GM21786 (cell line): ENCODE measurements at regions not wholly inside any gene's neighbourhood (a gene's known extent, or its start where the extent isn't known, plus 50 kb on each side); places are given as distances from the start of the nearest gene placed in this dataset.

Source experiments
- ATAC-seq: cut with Tn5 transposase; IDR thresholded peaks from one replicate; pipeline ENCODE4 v1.9.1; 2021; ENCODE audit not compliant: unreplicated experiment

DNA sequence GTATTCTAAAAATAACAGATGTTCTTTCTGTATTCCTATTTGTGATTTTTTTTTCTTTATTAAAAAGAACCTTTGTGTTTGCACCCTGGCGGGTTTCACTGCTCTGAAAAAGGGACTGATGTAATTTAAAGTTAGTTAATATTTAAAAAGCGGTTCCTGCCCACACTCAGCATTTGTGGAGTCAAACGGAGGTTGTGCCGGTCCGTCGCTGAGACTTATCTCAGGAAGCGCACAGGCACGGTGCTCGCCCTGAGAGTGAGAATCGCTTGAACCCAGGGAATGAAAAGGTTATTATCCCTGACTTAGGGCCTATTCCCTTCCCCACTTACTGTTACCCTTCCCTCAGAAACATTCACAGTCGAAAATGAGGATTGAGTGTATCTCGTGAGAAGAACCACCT is 366.7 kb downstream of the THBS2 start:
- no peak for ATAC-seq

DNA sequence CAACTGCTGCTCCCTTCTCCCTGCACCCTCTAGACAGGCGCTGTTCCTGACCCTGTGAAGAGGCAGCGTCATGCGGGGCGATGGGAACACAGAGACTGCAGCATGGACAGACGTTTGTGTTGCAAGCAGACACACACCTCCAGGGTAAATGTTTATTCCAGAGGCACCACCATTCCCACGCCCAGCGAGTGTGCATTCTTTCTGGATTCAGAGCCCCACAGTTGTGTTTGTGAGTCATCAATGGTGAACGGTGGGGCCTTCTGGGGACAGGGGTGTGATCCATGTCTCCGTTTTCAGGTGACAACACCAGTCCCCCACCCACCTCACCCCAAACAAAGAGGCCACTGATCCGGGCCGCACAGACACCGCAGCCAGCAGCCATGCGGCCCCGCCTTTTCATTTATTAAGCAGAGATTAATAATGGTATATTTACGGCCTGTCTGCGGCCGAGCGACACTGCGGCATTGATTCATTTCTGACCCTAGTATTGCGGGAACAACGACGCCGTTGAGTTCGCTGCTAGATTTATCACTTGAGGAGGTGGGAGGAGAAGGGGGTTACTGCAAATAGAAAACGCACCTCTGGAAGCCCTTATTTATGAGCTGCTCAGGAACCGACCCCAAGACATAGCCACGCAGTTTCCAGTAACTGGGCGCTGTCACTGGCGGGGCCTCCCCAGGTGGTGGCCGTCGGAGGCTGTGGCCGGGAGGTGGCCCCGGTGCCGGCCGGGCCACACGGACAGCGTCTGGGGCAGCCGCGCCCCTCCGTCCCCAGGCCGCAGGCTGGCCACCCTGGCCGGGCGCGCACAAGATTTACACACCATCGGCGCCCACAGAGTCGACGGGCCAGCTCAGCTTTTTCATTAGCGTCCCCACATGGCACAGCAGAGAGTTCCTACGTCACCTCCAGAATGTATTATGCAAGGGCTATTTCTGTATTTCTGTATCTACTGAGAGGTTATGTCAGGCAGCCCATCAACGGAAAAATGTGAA is 367.6 kb downstream of the THBS2 start:
- ATAC-seq = no peak

DNA sequence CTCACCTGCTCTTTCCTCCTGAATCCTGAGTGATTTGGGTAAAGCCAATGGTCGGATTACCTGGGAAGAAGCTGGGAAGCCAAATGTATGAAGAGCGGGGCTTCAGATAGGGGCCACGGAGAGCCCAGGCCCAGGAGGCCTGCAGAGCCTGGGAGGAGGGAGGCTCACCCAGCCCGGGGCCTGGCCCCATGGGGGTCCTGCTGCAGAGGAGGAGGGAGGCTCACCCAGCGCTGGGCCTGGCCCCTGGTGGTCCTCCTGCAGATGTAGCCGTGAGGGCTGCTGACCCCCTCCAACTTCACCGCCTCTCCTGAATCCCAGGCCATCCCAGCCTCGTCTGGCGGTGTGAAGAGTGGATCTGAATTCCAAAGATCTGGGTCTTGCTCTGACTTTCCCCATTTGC is 368.4 kb downstream of the THBS2 start:
- ATAC-seq = no peak

DNA sequence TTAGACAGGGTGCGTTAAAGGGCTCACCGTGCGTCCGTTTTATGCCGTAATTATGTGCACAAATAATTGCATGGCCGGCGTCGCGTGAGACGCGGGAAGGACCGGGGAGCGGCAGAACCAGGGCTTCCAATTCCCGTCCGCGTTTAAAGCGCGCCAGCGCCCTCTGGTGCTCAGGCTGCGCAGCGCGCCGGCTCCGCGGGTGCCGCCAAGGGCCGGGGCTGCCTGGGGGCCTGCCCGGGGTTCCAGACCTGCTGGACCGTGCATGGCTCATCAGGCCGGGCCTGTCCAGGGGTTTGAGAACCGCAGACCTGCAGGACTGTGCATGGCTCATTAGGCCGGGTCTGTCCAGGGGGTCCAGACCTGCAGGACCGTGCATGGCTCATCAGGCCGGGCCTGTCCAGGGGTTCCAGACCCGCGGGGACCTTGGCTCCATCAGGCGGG is 369.0 kb downstream of the THBS2 start:
- peak; percentile 68 for ATAC-seq

DNA sequence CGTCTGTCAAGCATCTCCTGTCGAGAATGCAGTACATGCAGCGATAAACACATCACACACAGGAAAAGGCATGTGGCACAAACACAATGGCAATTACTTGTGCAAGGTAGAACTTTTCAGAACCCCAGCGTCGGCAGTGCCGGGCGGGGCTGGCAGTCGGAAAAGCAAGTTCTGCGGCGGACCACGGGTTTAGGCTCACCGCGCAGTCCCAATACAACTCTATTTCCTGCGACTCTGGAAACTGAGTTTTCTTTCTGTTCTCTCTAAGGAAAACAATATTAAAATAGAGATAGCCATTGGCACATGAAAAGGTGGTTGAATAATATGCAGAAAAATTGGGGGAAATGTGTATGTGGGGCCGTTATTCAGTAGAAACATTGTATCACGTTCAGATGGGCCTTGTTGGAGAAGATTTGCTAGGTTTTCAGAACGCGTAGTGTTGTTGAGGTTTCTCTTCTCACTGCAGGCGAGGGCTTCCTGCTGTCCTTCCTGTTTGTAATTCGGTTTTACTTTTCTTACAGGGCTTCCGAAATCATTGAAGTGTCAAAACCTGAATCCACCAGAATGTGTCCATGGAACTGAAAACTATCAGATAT is 369.5 kb downstream of the THBS2 start:
- ATAC-seq = peak; percentile 33

DNA sequence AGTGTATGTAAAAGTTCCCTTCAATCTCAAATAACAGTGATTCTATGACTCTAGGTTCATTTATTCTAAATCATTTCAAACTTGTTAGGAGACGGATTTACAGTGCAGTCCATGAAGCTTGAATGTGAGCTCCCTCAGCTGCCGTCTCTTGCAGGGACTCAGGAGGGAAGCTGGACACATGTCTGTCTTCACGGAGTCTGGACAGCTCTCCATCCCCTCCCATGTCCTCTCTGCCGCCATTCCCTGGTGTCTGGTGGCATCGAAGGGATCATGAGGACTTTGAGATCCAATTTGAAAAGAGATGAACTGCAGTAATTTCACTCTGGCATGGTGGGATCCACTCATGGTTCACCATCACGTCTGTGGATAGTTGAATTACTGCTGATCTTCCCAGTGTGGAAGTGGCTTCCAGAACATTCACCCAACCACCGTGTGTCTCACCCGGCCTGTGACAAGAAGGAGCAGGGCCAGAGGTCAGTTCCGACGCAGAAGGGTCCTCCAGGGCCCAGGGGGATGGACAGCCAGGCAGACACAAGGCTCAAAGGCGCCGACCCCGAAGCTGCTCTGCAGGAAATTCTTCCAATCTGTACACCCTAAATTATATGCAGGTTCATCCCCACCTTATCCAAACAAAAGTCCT is 370.1 kb downstream of the THBS2 start:
- no peak for ATAC-seq

DNA sequence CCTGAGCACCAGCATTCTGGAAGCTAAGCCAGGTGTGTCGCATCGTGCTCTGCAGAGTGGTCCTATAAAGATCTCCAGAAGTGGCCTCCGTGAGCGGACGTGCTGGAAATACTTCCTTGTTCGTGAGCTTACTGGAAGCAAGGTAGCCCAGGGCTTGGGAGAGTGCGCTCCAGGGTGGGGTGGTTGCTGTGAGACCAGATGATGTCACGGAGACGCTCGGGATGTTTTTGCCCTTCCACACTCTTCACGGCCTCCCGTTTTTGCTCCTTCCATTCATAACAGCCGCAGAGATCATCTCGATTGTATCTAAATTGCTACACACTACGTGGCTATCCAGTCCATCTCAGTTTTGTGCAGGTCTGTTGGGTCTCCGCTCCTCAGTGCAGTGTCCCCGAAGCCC is 373.4 kb downstream of the THBS2 start:
- ATAC-seq = no peak

DNA sequence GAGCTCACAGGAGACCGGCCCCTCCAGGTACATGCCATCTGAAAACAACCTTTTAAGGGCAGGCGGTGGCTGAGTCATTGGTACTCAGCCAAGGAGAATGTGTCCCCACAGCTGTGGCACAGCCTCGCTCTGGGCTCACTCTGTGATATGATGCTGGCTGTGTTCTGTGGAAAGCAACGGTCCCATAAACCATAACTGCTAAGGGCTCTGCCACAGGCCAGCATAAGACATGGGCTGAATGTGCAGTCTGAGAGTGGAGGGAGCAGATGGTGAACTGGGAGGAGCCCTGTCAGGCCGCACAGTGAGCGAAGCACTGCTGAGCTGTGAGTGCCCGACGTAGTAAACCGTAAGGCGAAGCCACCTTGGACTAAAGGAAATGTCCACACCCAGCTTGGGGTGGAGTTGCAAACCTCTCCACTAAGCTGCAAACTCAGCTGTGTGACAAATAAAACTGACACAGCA is 375.8 kb downstream of the THBS2 start:
- ATAC-seq = no peak

DNA sequence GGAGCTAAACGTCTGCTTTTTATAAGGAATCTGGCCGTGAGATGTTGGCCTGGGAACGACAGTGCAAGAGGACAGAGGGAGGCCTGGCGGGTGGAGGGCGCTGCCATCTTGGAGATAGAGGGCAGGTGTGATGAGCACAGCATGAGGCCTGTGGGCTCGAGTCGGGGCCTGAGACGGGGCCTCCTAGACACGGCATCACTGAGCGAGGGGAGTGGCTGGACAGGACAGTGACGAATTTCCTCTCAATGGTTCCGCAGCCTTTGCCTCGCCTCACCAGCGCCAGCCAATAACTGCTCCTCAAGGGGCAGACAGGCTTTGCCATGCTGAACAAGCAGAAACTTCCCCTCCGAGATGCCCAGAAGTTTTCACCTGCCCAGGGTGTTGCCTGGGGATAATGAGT is 376.7 kb downstream of the THBS2 start:
- ATAC-seq = no peak

DNA sequence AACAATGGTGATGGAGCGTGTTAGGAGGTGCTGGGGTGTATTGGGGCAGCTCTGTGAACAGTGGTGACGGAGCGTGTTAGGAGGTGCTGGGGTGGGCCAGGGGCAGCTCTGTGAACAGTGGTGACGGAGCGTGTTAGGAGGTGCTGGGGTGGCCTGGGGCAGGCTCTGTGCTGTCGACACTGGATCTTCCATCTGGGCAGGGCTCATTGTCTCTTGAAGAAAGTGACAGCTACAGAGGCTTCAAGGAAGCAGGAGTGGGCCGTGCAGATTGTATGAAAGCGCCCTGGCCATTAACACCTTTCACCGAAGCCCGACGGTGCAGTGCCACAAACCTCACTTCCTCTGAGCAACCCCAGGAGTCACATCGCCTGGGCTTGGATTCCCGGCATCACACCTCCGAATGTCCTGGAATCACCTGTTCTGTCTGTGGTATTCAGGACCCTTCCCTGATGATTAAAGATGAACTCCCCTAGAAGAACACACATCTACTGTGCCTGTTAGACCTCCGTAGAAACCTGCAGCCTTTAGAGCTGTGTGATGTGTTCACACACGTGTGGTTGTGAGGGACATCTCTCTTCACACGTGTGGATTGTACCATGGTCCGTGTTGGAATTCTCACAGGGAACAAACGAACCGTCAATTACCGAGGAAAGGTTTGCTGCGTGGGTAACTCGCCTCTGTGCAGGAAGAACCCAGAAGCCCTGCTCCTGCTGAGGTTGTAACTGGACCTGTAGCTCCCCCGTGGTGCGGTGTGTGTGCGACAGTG is 377.7 kb downstream of the THBS2 start:
- no peak for ATAC-seq

DNA sequence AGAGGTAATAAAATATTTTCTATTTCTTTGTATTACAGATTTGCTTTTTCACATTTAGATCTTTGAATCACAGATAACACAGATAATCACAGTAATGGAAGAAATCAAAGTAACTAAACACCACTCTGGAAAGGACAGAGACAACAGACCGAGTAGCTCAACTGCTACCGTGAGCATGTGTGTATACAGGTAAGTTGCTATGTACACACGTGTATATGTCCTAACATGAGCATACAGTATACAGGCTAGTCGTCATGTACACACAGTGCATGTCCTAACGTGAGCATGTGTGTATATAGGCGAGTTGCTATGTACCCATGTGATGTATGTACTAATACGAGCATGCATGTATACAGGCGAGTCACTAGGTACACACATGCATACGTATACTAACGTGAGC is 379.0 kb downstream of the THBS2 start:
- no peak for ATAC-seq

DNA sequence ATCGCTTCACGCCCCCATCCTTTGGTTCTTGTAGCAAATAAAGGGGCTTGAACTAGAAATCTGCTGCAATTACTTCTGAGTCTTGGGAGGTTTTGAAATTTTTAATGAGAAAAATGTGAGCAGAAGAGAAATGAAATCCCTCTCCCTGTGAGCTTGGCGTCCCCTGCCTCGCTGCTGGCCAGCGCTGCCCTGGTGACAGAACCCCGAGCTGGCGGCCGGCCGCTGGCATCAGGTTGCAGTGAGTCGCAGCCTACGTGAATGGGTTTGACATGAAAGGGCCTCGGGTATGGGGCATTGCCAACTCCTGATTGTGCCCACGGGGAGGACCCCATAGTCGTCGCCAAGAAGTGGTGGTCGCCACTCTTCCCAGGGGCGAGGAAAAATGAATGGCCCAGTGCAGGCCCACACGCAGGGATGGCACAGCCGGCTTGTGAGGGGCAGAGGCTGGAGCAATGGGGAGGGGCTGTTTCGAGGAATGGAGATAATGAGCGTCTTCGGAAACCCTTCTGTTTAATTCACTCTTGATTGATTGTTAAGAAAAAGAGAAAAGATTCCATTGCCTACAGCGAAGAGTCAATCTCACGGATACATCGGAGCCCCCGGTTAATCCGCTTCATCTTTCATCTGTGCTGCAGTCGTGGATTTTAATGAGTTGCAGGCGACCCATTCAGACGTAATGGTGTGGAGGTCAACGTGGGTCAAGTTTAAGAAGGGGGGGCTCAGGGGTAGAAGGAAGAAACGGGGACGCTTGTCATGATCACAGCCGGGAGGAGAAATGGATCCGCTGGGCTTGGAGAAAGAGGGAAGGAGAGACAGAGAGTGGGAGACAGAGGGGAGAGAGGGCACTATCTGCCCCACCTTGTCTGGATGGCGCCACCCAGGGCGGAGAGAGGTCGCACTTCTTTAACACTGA is 380.1 kb downstream of the THBS2 start:
- no peak for ATAC-seq

DNA sequence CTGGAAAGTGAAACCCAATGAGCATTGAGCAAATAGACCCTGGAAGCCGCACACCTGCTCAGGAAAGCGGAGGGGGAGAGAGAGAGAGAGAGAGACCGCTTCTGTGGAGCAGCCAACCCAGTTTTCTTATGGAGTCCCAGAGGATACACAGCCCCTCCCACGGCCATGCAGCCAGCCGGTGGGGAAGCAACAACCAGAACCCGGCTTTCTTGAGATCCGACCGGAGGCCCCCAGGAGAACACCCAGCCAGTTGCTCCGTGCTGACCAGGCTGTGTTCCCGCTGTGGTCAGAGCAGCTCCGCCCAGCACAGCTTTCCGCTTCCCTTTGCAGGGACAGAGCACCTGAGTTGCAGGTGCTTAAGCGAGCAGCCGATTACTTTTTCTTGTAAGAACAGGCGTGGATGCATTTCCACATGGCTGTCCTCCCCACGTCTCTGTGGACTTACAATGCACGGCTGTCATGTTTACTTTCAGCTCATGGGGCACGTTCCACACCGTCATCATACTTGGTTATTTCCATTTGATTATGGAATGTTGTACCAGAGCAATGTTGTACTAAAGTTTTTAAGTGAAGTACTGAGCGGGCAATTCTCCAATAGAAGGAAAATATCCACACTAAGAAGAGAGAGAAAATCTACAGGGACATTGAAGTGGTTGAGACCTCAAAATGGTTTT is 381.9 kb downstream of the THBS2 start:
- ATAC-seq = no peak

DNA sequence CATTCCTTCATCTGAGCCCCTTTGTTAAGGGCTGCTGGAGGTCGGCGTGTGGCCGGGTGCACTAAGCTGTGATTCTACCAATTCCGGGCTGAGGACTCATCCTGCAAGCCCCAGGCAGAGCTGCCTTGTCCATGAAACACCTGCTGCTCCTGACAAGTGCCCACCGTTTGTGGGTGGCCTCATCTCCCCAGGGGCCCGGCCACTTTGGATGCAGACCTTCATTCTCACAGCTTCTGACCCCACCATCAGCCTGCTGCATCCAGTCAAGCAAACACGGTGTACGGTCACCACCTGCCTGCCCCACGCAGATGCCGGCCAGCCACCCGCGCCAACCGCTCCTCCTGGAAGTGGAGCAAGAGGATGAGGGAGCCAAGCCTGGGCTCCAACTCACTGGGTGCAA is 382.7 kb downstream of the THBS2 start:
- no peak for ATAC-seq

DNA sequence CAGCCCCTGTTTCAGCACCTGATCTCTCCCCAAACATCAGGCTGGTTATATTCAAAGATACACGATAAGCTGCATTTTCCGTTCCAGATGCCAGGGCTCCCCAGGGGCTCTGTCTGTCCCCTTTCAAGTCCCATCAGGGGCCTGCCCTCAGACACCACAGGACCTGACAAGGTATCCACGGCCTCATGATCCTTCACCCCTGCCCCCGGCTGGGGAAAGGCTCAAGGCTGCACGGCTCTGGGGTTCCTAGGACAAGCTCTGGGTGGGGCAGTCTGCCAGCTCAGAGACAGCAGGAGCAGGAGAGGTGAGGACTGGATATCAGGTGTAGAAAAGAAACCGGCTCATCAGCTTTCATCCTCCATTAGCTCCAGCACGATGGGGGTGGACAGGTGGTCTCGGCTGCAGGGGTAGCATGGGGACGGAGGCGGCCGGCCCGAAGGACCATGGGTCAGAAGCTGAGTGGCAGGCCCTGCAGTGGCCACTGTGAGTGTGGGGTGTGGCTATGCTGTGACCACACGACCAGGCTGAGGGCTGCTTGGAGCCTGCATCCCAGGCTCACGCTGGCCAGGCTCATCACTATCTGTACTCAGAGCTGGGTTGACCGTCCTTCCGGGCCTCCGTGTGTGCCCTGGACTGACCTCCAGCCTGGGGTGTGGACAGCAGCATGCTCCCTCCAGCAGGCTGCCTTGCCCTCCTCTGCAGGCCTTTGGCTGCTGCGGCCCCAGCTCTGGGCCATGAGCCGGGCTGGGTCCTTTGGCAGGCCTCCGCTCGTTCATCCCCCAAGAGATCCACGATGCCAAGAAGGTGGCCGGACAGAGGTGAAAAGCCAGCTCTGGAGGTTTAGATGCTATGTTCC is 386.2 kb downstream of the THBS2 start:
- no peak for ATAC-seq

DNA sequence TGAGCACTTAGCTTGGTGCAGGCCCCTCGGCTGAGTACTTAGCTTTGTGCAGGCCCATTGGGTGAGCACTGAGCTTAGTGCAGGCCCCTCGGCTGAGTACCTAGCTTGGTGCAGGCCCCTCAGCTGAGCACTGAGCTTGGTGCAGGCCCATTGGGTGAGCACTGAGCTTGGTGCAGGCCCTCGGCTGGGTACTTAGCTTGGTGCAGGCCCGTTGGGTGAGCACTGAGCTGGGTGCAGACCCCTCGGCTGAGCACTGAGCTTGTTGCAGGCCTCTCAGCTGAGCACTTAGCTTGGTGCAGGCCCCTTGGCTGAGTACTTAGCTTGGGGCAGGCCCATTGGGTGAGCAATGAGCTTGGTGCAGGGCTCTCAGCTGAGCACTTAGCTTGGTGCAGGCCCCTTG is 387.1 kb downstream of the THBS2 start:
- ATAC-seq = no peak

DNA sequence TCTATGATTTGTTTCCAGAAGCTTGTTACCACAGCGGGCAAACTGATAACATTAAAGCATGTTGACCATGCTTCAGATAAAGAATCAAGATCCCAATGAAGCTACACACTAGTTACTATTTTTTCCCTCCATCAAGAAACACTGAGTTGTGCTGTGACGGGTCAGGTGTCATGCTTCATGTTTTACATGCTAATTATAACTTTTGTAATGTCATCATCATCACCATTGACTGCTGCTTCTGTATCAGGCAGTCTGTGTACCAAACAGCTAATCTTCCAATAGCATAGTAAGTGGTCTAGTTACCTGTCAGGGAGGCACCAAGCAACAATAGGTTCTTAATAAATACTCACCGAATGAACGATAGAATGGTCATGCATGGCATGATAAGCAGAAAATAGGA is 388.1 kb downstream of the THBS2 start:
- no peak for ATAC-seq
